GM21390 (cell line): ENCODE measurements at regions not wholly inside any gene's neighbourhood (a gene's known extent, or its start where the extent isn't known, plus 50 kb on each side); places are given as distances from the start of the nearest gene placed in this dataset.
A peak's percentile ranks its signal among the peaks of the same experiment; 100 is the strongest.
"Not testable (repeated sequence)": the region's sequence is repeated elsewhere in the genome, so short reads cannot be mapped to it uniquely, and the experiment has no call there.

ENCODE experiments used
- ATAC-seq: cut with Tn5 transposase; IDR thresholded peaks from one replicate; pipeline ENCODE4 v1.9.1; 2021; ENCODE audit not compliant: unreplicated experiment

DNA sequence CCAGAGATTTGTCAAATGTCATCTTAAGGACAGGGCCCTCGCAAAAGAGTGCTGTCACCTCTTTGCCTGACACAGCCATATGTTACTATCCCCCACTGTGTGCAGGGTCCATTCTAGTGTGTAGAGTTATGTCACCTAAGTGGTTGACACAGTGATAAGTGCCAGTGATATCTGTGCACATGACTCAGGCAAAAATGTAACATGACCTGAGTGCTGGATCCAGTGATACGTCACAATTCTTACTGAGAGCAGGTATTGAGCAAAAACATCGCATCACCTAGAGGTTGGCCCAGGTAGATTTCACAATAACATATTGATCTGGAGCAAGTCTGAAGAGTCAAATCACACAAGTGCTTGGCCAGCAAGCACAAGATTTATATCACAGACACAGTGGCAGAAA is 100.5 kb upstream of the BPY2 start:
- not testable (repeated sequence) for ATAC-seq

DNA sequence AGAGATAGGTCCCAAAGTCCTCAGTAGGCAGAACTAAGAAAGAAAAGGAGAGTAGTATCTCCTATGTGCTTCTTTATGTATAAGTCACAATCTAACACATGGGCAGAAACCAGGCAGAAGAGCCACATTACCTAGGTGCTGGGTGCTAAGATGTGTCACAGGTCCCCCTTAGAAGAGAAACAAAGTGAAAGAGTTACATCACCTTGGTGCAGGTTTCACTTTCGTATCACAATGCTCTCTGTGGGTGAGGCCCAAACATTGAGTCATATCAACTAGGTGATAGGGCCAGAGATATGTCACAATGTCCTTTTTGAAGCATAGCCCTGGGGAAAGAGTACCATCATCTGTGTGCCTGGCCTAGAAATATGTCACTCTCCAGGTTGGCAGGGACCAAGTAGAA is 96.1 kb upstream of the BPY2 start:
- peak; percentile 85 for ATAC-seq

DNA sequence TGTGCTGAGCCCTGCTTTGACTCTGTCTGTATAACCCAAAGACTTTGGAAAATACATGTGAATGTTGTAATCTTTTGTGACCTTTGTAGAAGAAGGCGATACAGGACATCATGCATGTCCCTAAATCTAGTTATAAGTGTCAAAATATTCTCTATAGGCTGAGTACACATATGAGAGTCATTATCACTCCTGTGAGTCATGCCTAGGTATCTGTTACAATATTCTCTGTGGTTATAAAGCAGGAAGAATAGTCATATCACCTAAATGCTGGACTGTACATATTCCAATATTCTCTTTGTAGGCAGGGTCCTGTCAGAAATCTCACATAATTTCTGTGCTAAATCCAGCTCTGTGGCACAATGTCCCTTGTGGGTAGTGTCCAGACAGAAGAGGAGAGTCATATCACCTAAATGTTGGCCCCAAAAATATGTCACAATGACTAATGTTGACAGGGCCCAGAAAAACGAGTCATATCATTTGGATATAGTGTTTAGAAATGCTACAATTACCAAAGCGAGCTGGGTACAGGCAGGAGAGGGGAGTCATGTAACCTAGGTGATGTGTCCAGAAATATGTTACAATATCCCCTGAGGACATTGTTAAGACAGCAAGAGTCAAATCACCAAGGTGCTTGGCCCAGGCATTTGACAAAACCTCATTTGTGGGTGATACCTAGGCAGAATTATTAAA is 80.4 kb upstream of the BPY2 start:
- ATAC-seq, result not testable (repeated sequence)

DNA sequence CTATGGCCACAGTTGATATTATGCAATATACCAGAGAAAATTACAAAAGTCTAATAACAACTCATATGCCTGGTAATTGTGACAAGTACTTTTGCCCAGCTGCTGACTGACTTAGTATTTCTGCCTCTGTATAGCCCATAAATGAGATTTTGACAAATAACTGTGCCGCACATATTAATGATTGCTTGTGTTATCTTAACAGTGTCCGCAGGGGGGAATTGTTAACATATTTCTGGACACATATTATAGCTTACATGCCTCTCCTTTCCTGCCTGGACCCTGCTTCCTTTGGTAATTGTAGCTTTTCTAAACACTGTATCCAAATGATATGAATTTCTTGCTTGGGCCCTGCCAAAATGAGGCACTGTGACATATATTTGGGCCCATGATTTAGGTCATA is 69.0 kb upstream of the BPY2 start:
- not testable (repeated sequence) for ATAC-seq

DNA sequence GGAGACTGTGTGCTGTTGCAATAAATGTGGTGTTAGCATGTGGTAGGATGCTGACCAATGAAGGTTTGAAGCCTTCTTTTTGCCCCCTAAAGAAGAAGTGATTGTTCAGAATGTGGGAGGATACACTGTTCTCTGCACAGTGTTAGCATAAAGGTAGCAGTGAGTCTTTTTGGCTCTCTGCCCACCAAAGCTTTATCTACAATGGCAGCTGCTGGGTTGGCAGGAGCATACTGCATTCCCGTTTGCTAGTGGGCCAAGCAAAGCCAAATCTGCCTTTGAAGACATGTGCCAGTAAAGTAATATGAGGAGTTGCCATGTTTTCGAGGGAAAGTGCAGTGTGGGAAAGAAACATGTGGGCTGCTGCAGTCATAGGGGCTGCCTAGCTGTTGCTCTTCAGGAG is 56.4 kb upstream of the BPY2 start:
- ATAC-seq, result not testable (repeated sequence)

DNA sequence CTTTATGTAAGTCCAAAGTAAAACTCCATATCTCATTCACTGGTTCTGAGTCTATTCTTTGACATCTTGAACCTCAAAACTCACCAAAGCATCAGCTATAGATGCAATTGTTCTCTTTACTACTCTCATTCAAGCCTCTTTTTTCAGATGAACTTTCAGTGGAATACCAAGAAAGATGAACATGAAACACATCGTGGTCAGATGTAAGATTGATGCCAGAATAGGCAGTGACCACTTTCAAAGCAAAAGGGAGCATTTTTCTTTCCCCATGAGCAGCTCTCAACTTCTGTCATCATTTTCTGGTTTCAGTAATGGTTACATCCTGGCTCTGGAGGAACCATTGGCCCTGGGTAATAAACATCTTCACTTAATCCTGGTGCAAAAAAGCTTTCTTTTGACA is 50.6 kb upstream of the BPY2 start:
- ATAC-seq, result not testable (repeated sequence)
